H4 (cell line): ENCODE measurements at regions not wholly inside any gene's neighbourhood (a gene's known extent, or its start where the extent isn't known, plus 50 kb on each side); places are given as distances from the start of the nearest gene placed in this dataset.

Source experiments
- DNase-seq: peaks from one replicate; pipeline ENCODE4 v3.0.0-alpha.2; 2015; ENCODE audit warnings: low spot score

- DNase-seq = no peak
Observed at GRCh38 chr4:156497486-156497885, 474.1 kb downstream of the PDGFC start.

GRCh38 chr4:156496797-156497196 lies 474.8 kb downstream of the PDGFC start:
- no peak for DNase-seq

GRCh38 chr4:156495836-156496235 lies 475.8 kb downstream of the PDGFC start:
- peak; percentile 10 for DNase-seq

GRCh38 chr4:156495091-156495490 lies 476.5 kb downstream of the PDGFC start:
- DNase-seq = no peak

- no peak for DNase-seq
Observed at GRCh38 chr4:156493858-156494257, 477.7 kb downstream of the PDGFC start.

- no peak for DNase-seq
Observed at GRCh38 chr4:156487107-156487506, 484.5 kb downstream of the PDGFC start.

GRCh38 chr4:156481845-156482244 lies 489.8 kb downstream of the PDGFC start:
- DNase-seq = no peak

GRCh38 chr4:156477636-156478035 lies 494.0 kb downstream of the PDGFC start:
- DNase-seq = no peak

GRCh38 chr4:156476359-156476758 lies 495.2 kb downstream of the PDGFC start:
- peak; percentile 89 for DNase-seq

- DNase-seq = peak; percentile 52
Observed at GRCh38 chr4:156475322-156475721, 496.3 kb downstream of the PDGFC start.

- no peak for DNase-seq
Observed at GRCh38 chr4:156473151-156473550, 498.4 kb downstream of the PDGFC start.

GRCh38 chr4:156472624-156473023 lies 499.0 kb downstream of the PDGFC start:
- DNase-seq = no peak

- DNase-seq = no peak
Observed at GRCh38 chr4:156459584-156459983, 505.9 kb upstream of the CTSO start.

GRCh38 chr4:156456830-156457229 lies 503.2 kb upstream of the CTSO start:
- no peak for DNase-seq

GRCh38 chr4:156443488-156443887 lies 489.8 kb upstream of the CTSO start:
- no peak for DNase-seq

- DNase-seq = no peak
Observed at GRCh38 chr4:156442912-156443311, 489.2 kb upstream of the CTSO start.

- no peak for DNase-seq
Observed at GRCh38 chr4:156439576-156440200, 486.0 kb upstream of the CTSO start.

GRCh38 chr4:156437666-156438065 lies 484.0 kb upstream of the CTSO start:
- no peak for DNase-seq

GRCh38 chr4:156422576-156422975 lies 468.9 kb upstream of the CTSO start:
- DNase-seq = no peak

GRCh38 chr4:156420623-156421022 lies 467.0 kb upstream of the CTSO start:
- DNase-seq = no peak

GRCh38 chr4:156419080-156419685 lies 465.5 kb upstream of the CTSO start:
- DNase-seq = no peak

GRCh38 chr4:156414406-156414805 lies 460.7 kb upstream of the CTSO start:
- no peak for DNase-seq

GRCh38 chr4:156413239-156414135 lies 459.8 kb upstream of the CTSO start:
- DNase-seq = no peak
